Fibroblast of the aortic adventitia (primary cell): ENCODE measurements at regions not wholly inside any gene's neighbourhood (a gene's known extent, or its start where the extent isn't known, plus 50 kb on each side); places are given as distances from the start of the nearest gene placed in this dataset.

Experiments
- DNase-seq: peaks from one replicate; pipeline ENCODE4 v3.0.0-alpha.2; 2010; ENCODE audit warnings: low read depth
- H3K4me3 ChIP-seq: 2 replicates; pipeline ENCODE4 v1.5.1; 2011; ENCODE audit warnings: low read depth, mild to moderate bottlenecking, control low read depth, low read length, moderate library complexity
- TF ChIP-seq, protein P1 (sequence below): IDR thresholded peaks from 2 replicates; pipeline ENCODE4 v1.5.1; 2011; ENCODE audit warnings: mild to moderate bottlenecking, low read length, control low read depth, inconsistent platforms; ENCODE audit not compliant: insufficient read depth

DNA sequence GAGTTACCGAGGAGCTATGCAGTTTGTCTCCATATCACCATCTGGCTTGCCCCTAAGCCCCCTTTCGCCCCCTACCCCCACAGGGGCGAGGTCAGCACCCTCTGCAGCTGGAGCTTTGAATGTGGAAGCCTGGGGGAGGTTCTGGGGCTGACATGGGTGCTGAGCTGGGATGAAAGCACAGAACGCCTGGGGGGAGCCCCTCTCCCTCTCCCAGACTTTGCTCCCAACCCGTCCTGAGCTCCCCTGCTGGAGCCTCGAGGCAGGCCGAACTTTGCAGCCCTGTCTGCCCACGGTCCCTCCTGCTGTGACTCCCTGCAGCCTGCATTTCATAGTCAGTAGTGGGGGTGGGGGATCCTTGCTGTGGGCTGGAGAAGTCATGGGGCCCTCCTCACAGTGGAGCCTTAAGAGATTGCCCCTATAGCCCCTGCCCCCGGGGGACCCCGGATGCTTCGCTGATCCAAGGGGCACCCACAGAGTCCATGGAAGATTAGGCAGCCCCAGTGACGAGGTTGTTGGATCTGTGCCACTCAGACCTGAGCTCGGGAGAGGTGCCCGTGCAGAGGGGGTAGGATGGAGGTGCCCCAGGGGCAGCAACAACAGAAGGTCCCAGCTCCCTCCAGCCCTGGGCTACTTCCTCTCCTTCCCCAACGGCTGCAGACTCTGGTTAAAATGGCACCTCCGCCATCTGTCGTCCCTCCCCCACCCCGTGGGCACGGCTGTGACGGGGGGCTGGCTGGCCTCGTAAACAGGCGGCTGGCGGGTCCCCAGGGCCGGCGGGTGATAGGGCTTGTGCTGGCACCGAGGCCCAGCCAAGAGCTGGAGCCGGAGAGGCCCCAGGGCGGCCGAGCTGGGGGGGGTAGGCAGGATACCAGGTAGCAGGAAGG lies 162.0 kb downstream of the C9orf50 start:
- TF ChIP-seq, protein P1, sequence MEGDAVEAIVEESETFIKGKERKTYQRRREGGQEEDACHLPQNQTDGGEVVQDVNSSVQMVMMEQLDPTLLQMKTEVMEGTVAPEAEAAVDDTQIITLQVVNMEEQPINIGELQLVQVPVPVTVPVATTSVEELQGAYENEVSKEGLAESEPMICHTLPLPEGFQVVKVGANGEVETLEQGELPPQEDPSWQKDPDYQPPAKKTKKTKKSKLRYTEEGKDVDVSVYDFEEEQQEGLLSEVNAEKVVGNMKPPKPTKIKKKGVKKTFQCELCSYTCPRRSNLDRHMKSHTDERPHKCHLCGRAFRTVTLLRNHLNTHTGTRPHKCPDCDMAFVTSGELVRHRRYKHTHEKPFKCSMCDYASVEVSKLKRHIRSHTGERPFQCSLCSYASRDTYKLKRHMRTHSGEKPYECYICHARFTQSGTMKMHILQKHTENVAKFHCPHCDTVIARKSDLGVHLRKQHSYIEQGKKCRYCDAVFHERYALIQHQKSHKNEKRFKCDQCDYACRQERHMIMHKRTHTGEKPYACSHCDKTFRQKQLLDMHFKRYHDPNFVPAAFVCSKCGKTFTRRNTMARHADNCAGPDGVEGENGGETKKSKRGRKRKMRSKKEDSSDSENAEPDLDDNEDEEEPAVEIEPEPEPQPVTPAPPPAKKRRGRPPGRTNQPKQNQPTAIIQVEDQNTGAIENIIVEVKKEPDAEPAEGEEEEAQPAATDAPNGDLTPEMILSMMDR, result no peak
- no peak overlapping the region for H3K4me3 ChIP-seq
- no peak for DNase-seq

DNA sequence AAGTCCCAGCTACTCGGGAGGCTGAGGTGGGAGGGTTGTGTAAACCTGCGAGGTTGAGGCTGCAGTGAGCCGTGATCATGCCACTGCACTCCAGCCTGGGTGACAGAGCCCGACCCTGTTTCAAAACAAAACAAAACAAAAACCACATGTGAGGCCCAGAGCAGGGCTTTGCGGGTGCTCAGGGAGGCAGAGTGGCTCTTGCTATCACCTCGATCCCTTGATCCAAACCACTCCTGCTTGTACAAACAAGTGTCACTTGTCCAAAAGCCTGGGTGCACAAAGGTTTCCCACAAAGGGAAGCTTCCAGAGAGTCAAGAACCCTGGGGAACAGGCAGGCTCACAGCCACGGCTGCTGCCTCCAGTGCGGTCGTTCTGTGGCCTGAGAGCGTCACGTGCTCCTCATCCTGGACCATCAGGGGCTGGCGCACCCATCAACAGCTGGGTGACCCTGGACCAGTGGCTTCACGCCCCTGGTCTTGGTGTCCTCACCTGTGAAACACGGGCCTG lies 162.7 kb downstream of the C9orf50 start:
- no peak overlapping the region for H3K4me3 ChIP-seq
- TF ChIP-seq, protein P1, result no peak
- no peak for DNase-seq

DNA sequence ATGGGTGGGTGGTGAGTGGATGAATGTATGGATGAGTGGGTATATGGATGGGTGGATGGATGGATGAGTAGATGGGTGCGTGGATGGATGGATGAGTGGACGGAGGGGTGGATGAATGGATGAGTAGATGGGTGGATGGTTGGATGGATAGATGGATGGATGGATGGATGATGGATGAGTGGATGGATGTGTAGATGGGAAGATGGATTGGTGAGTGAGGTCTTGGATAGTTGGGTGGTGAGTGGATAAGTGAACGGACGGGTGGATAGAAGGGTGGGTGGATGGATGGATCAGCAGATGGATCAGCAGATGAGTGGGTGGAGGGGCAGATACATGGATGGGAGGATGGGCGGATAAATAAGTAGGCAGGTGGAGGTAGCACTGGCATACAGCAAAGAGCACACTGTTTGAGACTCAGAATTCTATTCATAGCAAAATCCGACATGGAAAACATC lies 163.5 kb downstream of the C9orf50 start:
- no peak overlapping the region for H3K4me3 ChIP-seq
- no peak for DNase-seq
- TF ChIP-seq, protein P1, result no peak

DNA sequence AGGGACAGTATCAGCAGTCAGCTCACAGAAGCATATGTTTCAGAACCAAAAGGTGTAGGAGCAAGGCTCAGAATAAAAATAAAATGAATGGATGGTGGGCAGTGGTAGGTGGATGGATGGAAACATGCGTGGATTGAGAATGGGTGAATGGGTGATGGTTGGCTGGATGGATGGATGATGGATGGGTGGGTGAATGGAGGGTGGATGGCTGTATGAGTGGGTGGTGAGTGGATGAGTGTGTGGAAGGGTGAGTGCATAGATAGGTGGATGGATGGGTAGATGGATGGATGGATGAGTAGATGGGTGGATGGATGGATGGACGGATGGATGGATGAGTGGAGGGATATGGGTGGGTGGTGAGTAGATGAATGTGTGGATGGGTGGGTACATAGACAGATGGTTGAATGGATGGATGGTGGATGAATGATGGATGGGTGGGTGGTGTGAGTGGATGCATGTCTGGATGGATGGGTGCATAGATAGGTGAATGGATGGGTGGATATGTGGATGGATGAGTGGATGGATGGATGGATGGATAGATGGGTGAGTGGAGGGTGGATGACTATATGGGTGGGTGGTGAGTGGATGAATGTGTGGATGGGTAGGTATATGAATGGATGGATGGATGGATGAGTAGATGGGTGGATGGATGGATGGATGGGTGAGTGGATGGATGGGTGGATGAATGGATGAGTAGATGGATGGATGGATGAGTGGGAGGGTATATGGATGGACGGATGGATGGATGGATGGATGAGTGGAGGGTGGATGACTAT lies 164.2 kb downstream of the C9orf50 start:
- TF ChIP-seq, protein P1, result no peak
- H3K4me3 ChIP-seq, result no peak overlapping the region

DNA sequence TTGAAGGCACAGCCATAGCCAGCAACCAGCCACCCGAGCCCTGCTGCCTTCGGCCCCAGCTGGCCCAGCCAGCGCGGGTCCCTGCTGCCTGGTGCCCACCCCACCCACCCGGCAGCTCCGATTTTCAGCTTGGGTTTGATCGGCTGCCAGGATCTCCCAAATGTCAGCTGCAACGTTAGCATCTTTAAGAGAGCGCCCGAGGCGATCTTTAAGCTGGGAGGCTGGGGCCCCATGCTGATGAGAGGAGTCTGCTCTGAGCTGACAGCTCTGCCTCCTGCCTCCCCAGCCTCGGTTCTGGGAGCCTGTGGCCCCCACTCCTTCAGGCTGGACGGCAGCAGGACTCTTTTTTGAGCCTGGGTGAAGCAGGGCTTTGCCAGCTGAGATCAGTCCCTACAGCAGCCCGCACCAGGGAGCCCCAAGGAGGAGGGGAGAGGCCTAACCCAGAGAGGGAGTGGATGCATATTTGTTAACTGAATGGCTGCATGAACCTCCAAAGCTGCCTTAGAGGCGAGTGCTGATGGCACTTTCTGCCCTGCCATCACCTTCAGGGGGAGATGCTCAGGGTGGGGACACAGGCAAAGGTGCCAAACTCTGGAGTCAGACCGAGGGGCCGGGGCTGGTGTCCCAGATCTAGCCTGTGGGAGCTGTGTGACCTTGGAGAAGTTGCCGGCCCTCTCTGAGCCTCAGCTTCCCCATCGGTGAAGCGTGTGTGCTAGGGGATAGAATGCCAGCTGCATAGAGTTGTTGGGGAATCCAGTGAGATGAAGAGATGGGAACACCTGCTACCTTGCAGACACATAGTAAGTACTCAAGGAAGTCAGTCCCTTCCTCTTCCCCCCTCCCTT lies 165.5 kb downstream of the C9orf50 start:
- no peak overlapping the region for H3K4me3 ChIP-seq
- TF ChIP-seq, protein P1, result no peak
- DNase-seq, result no peak

More for the DNA sequence above, 164.2 kb downstream of the C9orf50 start:
- no peak for DNase-seq

DNA sequence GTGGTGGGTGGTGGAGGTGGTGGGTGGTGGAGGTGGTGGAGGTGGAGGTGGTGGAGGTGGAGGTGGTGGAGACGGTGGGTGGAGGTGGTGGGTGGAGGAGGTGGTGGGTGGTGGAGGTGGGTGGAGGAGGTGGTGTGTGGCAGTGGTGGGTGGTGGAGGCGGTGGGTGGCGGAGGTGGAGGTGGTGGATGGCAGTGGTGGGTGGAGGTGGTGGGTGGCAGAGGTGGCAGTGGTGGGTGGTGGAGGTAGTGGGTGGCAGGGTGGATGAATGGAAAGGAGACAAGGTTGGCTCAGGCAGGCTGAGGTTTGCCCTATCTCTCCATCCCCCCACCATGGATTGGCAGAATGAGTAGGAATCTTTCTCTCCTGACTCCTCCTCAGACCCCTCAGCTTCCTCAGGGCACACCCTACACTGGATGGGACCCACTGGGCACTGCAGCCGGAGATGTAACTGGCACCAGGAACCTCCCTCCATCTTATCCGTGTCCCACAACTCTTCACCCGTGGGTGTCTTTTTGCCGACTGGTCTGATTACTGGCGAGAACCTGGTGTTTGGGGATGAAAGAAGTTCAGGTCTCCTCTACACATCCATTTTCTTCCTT lies 166.3 kb downstream of the C9orf50 start:
- H3K4me3 ChIP-seq, result no peak overlapping the region
- no peak for DNase-seq
- TF ChIP-seq, protein P1, result no peak
